Smooth muscle cell (in vitro differentiated cells): ENCODE measurements at regions not wholly inside any gene's neighbourhood (a gene's known extent, or its start where the extent isn't known, plus 50 kb on each side); places are given as distances from the start of the nearest gene placed in this dataset.

ENCODE experiments used
- DNase-seq: peaks from one replicate; lab custom pipeline; 2025; ENCODE audit not compliant: unreplicated experiment; lab: John Stamatoyannopoulos, UW
- H2AFZ ChIP-seq: fragments of 200-600 bp; sonication (generic); 2 replicates; pipeline ENCODE4 v1.6.0; 2016; ENCODE audit warnings: antibody characterized with exemption, low read depth, mild to moderate bottlenecking
- H3F3A ChIP-seq: fragments of 200-600 bp; sonication (generic); 2 replicates; pipeline ENCODE4 v1.6.0; 2017; ENCODE audit warnings: antibody characterized with exemption, low read depth
- H3K27ac ChIP-seq: fragments of 200-600 bp; sonication (generic); 2 replicates; pipeline ENCODE4 v1.5.1; 2016; ENCODE audit warnings: low read depth, mild to moderate bottlenecking
- H3K27me3 ChIP-seq: fragments of 200-600 bp; sonication (generic); 2 replicates; pipeline ENCODE4 v1.6.1; 2016; ENCODE audit warnings: low read depth, mild to moderate bottlenecking
- H3K36me3 ChIP-seq: fragments of 200-600 bp; sonication (generic); 2 replicates; pipeline ENCODE4 v1.5.1; 2016; ENCODE audit warnings: low read depth
- H3K4me1 ChIP-seq: fragments of 200-600 bp; sonication (generic); 2 replicates; pipeline ENCODE4 v1.5.1; 2016; ENCODE audit warnings: low read depth
- H3K4me2 ChIP-seq: fragments of 200-600 bp; sonication (generic); 2 replicates; pipeline ENCODE4 v1.6.0; 2016; ENCODE audit warnings: mild to moderate bottlenecking
- H3K4me3 ChIP-seq: fragments of 200-600 bp; sonication (generic); 2 replicates; pipeline ENCODE4 v1.5.1; 2016; ENCODE audit warnings: mild to moderate bottlenecking
- H3K79me2 ChIP-seq: fragments of 200-600 bp; sonication (generic); 2 replicates; pipeline ENCODE4 v1.6.0; 2016; ENCODE audit warnings: low read depth, mild to moderate bottlenecking
- H3K9ac ChIP-seq: fragments of 200-600 bp; sonication (generic); 2 replicates; pipeline ENCODE4 v1.6.0; 2016; ENCODE audit warnings: low read depth
- H3K9me3 ChIP-seq: fragments of 200-600 bp; sonication (generic); replicated peaks from 2 replicates; pipeline ENCODE4 v1.5.1; 2016; ENCODE audit warnings: low read depth
- H4K20me1 ChIP-seq: fragments of 200-600 bp; sonication (generic); 2 replicates; pipeline ENCODE4 v1.6.0; 2016; ENCODE audit warnings: low read depth
- CTCF ChIP-seq: fragments of 200-600 bp; sonication (generic); IDR thresholded peaks from 2 replicates; pipeline ENCODE4 v1.5.1; 2017; ENCODE audit warnings: borderline replicate concordance, mild to moderate bottlenecking, antibody characterized with exemption; ENCODE audit not compliant: insufficient read depth, poor library complexity, severe bottlenecking
- WGBS: methylation state at CpG from one replicate; pipeline ENCODE4 v1.1.7; 2016; ENCODE audit warnings: low lambda C conversion rate; 5-methylcytosine and 5-hydroxymethylcytosine counted together

DNA sequence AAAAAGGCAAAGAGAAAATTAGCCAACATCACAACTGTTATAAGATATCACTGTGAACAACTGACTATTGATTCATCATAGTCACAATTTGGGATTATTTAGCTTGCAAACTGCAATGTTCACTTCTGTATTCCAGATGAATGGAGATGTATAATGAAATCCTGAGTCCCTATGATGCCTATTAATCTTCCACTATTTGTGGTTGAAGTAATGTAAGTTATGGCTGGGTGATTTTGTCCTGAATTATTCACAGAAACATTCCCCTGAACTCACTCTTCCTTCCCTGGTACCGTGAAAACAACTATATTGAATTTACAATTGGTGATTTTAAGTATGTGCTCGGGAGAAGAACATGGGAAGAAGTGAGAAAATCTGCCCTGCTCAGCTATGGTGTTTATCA, 50.8 kb upstream of the NPFFR2 start:
- Histone ChIP-seq H3K36me3 (peaks cover 3% of the 10 kb centered on the region), H3K4me3 (no peak overlapping the region), H3F3A (no peaks in the 10 kb centered on the region), H4K20me1 (no peaks in the 10 kb centered on the region), H2AFZ (no peak overlapping the region), H3K4me2 (no peak overlapping the region), H3K4me1 (no peaks in the 10 kb centered on the region), H3K9me3 (no peaks in the 10 kb centered on the region), H3K27ac (no peak overlapping the region), H3K9ac (no peak overlapping the region), H3K79me2 (no peaks in the 10 kb centered on the region), H3K27me3 (no peaks in the 10 kb centered on the region)
- no peak for TF ChIP-seq CTCF
- WGBS, result 89% methylated on average over 2 of the region's 2 CpGs
- DNase-seq, result no peak
